ENCODE measurements at regions not wholly inside any gene's neighbourhood (a gene's known extent, or its start where the extent isn't known, plus 50 kb on each side); places are given as distances from the start of the nearest gene placed in this dataset.
"Not testable (repeated sequence)": the region's sequence is repeated elsewhere in the genome, so short reads cannot be mapped to it uniquely, and the experiment has no call there.

DNA sequence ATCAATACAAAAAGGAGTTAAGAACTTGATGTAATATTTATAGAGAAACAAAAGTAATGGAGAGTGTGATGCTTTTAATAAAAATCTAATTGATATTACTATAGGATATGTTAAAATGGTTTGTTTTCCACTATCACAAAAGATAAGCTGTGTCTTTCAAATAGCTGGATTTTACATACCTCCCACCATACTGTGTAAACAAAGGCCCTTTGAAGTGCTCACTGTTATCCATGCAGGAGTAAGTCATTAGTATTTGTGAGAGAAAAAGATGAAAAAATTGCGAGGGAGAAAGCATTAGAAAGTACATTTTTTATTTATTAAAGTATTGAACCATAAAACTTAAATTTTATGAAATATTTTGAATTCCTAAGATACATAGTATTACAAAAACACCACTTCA lies 733.0 kb downstream of the GRIK2 start:
- no peak overlapping the region for H3K27ac Mint-ChIP-seq
- intact Hi-C loops (cut with micrococcal nuclease), result no loop called here
- no peak for DNase-seq (ENCODE audit: low spot score)
- H3K9me3 Mint-ChIP-seq, result peaks cover 5% of the 10 kb centered on the region
- H3K27me3 Mint-ChIP-seq (ENCODE audit: insufficient read depth), result no peaks in the 10 kb centered on the region
- H3K4me1 Mint-ChIP-seq (ENCODE audit: low read depth), result no peaks in the 10 kb centered on the region
- H3K4me3 Mint-ChIP-seq, result no peak overlapping the region
- no peaks in the 10 kb centered on the region for H3K36me3 Mint-ChIP-seq (ENCODE audit: low read depth)

- no peaks in the 10 kb centered on the region for H3K27me3 Mint-ChIP-seq (ENCODE audit: insufficient read depth)
- H3K4me3 Mint-ChIP-seq, result no peak overlapping the region
- no peaks in the 10 kb centered on the region for H3K36me3 Mint-ChIP-seq (ENCODE audit: low read depth)
- no peaks in the 10 kb centered on the region for H3K4me1 Mint-ChIP-seq (ENCODE audit: low read depth)
- DNase-seq (ENCODE audit: low spot score), result no peak
- H3K27ac Mint-ChIP-seq, result no peak overlapping the region
- intact Hi-C loops (cut with micrococcal nuclease), result no loop called here
- peaks cover 5% of the 10 kb centered on the region for H3K9me3 Mint-ChIP-seq
Observed at GRCh38 chr6:102127253-102127652, 733.7 kb downstream of the GRIK2 start.

DNA sequence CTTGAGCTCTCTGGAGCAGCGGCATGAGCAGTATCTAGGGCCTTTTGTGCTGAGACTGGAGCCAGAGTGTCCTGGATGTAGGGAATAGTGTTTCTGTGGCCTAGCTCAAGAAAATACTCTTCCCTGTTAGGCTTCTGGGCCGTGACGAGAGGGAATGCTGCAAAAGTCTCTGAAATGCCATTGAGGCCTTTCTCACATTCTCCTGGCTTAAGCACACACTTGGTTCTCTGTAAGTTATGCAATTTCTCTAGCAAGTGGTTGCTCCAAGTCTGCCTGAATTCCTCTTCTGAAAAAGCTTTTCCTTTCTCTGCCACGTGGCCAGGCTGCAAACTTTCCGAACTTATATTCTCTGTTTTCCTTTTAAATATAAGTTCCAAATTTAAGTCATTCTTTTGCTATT lies 744.4 kb downstream of the GRIK2 start:
- no peak for DNase-seq (ENCODE audit: low spot score)
- Mint-ChIP-seq H3K4me1 (ENCODE audit: low read depth) (no peaks in the 10 kb centered on the region), H3K4me3 (no peak overlapping the region), H3K27ac (no peak overlapping the region), H3K9me3 (no peaks in the 10 kb centered on the region), H3K36me3 (ENCODE audit: low read depth) (no peaks in the 10 kb centered on the region), H3K27me3 (ENCODE audit: insufficient read depth) (no peaks in the 10 kb centered on the region)
- intact Hi-C loops (cut with micrococcal nuclease), result no loop called here

- no peaks in the 10 kb centered on the region for H3K36me3 Mint-ChIP-seq (ENCODE audit: low read depth)
- H3K27me3 Mint-ChIP-seq (ENCODE audit: insufficient read depth), result no peaks in the 10 kb centered on the region
- peaks cover 4% of the 10 kb centered on the region for H3K9me3 Mint-ChIP-seq
- H3K4me1 Mint-ChIP-seq (ENCODE audit: low read depth), result no peaks in the 10 kb centered on the region
- H3K4me3 Mint-ChIP-seq, result no peak overlapping the region
- no peak for DNase-seq (ENCODE audit: low spot score)
- intact Hi-C loops (cut with micrococcal nuclease), result no loop called here
- no peak overlapping the region for H3K27ac Mint-ChIP-seq
Observed at GRCh38 chr6:102149191-102149590, 755.7 kb downstream of the GRIK2 start.

DNA sequence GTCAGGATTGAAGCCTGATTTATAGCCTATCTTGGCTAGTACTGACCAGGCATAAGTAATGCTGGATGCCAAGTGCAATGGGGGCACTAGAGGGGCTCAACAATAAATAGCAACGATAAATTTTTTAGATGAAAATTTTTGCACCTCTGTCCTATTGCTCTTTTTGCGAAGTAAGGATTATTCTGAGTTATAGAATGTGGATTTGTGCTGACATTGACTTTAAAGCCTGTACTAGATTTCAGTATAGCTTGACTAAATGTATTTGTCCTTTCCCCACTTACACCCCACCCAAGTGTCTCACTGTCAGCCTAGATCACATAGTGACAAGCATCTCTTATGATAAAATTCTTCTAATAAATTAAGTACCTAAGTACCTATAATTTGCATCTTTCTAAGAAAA lies 757.0 kb downstream of the GRIK2 start:
- DNase-seq (ENCODE audit: low spot score), result no peak
- H3K27me3 Mint-ChIP-seq (ENCODE audit: insufficient read depth), result no peaks in the 10 kb centered on the region
- no peaks in the 10 kb centered on the region for H3K36me3 Mint-ChIP-seq (ENCODE audit: low read depth)
- no peak overlapping the region for H3K4me3 Mint-ChIP-seq
- H3K27ac Mint-ChIP-seq, result no peak overlapping the region
- peaks cover 4% of the 10 kb centered on the region for H3K9me3 Mint-ChIP-seq
- intact Hi-C loops (cut with micrococcal nuclease), result no loop called here
- no peaks in the 10 kb centered on the region for H3K4me1 Mint-ChIP-seq (ENCODE audit: low read depth)

GRCh38 chr6:102154176-102154575 lies 760.7 kb downstream of the GRIK2 start:
- Mint-ChIP-seq H3K9me3 (no peaks in the 10 kb centered on the region), H3K36me3 (ENCODE audit: low read depth) (no peaks in the 10 kb centered on the region), H3K4me3 (no peak overlapping the region), H3K27ac (no peak overlapping the region), H3K4me1 (ENCODE audit: low read depth) (no peaks in the 10 kb centered on the region), H3K27me3 (ENCODE audit: insufficient read depth) (no peaks in the 10 kb centered on the region)
- intact Hi-C loops (cut with micrococcal nuclease), result no loop called here
- DNase-seq (ENCODE audit: low spot score), result no peak

- Mint-ChIP-seq H3K4me3 (no peak overlapping the region), H3K27ac (no peak overlapping the region), H3K27me3 (ENCODE audit: insufficient read depth) (no peaks in the 10 kb centered on the region), H3K9me3 (no peaks in the 10 kb centered on the region), H3K4me1 (ENCODE audit: low read depth) (no peaks in the 10 kb centered on the region), H3K36me3 (ENCODE audit: low read depth) (no peaks in the 10 kb centered on the region)
- no peak for DNase-seq (ENCODE audit: low spot score)
- intact Hi-C loops (cut with micrococcal nuclease), result no loop called here
Observed at GRCh38 chr6:102154874-102155273, 761.4 kb downstream of the GRIK2 start.

DNA sequence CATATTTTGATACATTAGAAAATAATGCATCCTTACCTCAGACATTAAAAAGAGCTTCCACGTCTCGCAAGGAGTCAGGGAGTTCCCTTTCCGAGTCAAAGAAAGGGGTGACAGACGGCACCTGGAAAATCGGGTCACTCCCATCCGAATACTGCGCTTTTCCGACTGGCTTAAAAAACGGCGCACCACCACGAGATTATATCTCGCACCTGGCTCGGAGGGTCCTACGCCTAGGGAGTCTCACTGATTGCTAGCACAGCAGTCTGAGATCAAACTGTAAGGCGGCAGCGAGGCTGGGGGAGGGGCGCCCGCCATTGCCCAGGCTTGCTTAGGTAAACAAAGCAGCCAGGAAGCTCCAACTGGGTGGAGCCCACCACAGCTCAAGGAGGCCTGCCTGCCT lies 776.3 kb downstream of the GRIK2 start:
- H3K36me3 Mint-ChIP-seq (ENCODE audit: low read depth); H3K4me1 Mint-ChIP-seq (ENCODE audit: low read depth); H3K27ac Mint-ChIP-seq; intact Hi-C loops (cut with micrococcal nuclease); H3K27me3 Mint-ChIP-seq (ENCODE audit: insufficient read depth); H3K4me3 Mint-ChIP-seq; DNase-seq (ENCODE audit: low spot score): not testable (repeated sequence)
- H3K9me3 Mint-ChIP-seq, result peaks cover 11% of the 10 kb centered on the region

- H3K4me3 Mint-ChIP-seq, result no peak overlapping the region
- H3K9me3 Mint-ChIP-seq, result peaks cover 13% of the 10 kb centered on the region
- intact Hi-C loops (cut with micrococcal nuclease), result no loop called here
- H3K27me3 Mint-ChIP-seq (ENCODE audit: insufficient read depth), result no peaks in the 10 kb centered on the region
- DNase-seq (ENCODE audit: low spot score), result no peak
- H3K36me3 Mint-ChIP-seq (ENCODE audit: low read depth), result no peaks in the 10 kb centered on the region
- H3K4me1 Mint-ChIP-seq (ENCODE audit: low read depth), result no peaks in the 10 kb centered on the region
- H3K27ac Mint-ChIP-seq, result no peak overlapping the region
Observed at GRCh38 chr6:102187186-102187585, 793.7 kb downstream of the GRIK2 start.

DNA sequence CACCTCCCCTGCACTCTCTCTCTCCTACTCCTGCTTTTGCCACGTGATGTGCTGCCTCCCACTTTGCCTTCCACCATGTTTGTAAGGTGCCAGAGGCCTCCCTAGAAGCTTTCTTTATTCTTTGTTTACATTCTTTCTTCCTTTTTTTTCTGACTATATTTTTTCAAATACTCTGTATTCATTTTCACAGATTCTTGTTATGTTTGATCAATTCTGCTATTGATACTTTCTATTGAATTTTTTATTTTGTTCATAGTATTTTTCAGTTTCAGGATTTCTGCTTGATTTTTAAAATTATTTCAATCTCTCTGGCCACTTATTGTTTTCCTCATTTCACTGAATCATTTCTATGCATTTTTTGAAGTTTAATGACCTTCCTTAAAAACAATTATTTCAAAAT lies 801.8 kb downstream of the GRIK2 start:
- Mint-ChIP-seq H3K4me3 (no peak overlapping the region), H3K4me1 (ENCODE audit: low read depth) (no peaks in the 10 kb centered on the region), H3K27ac (no peak overlapping the region), H3K27me3 (ENCODE audit: insufficient read depth) (no peaks in the 10 kb centered on the region), H3K36me3 (ENCODE audit: low read depth) (no peaks in the 10 kb centered on the region), H3K9me3 (peaks cover 52% of the 10 kb centered on the region)
- DNase-seq (ENCODE audit: low spot score), result no peak
- intact Hi-C loops (cut with micrococcal nuclease), result no loop called here

DNA sequence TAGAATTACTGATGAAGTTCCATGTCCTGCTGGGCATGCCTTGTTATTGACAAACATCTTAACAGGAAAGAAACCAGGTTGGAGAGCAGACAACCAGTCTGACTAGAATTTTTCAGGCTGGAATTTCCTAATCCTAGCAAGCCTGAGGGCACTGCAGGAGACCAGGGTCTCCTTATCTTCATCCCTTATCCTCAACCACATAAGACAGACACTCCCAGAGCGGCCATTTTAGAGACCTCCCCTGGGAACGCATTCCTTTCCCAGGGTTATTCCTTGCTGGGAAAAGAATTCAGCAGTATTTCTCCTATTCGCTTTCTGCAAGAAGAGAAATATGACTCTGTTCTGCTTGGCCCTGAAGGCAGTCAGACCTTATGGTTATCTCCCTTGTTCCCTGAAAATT lies 803.7 kb downstream of the GRIK2 start:
- intact Hi-C loops (cut with micrococcal nuclease), result no loop called here
- Mint-ChIP-seq H3K36me3 (ENCODE audit: low read depth) (no peaks in the 10 kb centered on the region), H3K27ac (no peak overlapping the region), H3K9me3 (peaks cover 43% of the 10 kb centered on the region), H3K27me3 (ENCODE audit: insufficient read depth) (no peaks in the 10 kb centered on the region), H3K4me3 (no peak overlapping the region), H3K4me1 (ENCODE audit: low read depth) (no peaks in the 10 kb centered on the region)
- DNase-seq (ENCODE audit: low spot score), result no peak

DNA sequence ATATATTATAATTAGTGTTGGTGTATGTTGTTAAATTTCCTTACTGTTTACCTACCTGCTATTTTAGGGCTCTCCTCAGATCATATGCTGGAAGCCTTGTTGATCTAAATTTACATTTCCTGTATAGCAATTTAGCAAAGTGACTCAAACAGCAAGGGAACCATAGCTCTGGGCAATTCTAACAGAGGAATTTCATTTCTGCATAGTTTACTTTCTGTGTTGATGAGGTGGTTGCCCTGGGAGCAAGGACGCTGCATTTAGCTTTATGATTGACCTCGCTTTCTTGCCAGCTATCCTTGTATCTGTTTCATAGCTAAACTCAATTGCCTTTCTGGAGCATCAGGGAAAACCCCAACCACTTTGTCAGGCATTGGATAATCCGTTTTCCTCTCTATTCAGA lies 810.8 kb downstream of the GRIK2 start:
- Mint-ChIP-seq H3K9me3 (peaks cover 19% of the 10 kb centered on the region), H3K27ac (no peak overlapping the region), H3K36me3 (ENCODE audit: low read depth) (no peaks in the 10 kb centered on the region), H3K4me1 (ENCODE audit: low read depth) (no peaks in the 10 kb centered on the region), H3K27me3 (ENCODE audit: insufficient read depth) (no peaks in the 10 kb centered on the region), H3K4me3 (no peak overlapping the region)
- intact Hi-C loops (cut with micrococcal nuclease), result no loop called here
- DNase-seq (ENCODE audit: low spot score), result no peak

GRCh38 chr6:102215425-102215824 lies 821.9 kb downstream of the GRIK2 start:
- intact Hi-C loops (cut with micrococcal nuclease), result no loop called here
- Mint-ChIP-seq H3K27ac (no peak overlapping the region), H3K27me3 (ENCODE audit: insufficient read depth) (no peaks in the 10 kb centered on the region), H3K36me3 (ENCODE audit: low read depth) (no peaks in the 10 kb centered on the region), H3K4me3 (no peak overlapping the region), H3K9me3 (no peaks in the 10 kb centered on the region), H3K4me1 (ENCODE audit: low read depth) (no peaks in the 10 kb centered on the region)
- DNase-seq (ENCODE audit: low spot score), result no peak

DNA sequence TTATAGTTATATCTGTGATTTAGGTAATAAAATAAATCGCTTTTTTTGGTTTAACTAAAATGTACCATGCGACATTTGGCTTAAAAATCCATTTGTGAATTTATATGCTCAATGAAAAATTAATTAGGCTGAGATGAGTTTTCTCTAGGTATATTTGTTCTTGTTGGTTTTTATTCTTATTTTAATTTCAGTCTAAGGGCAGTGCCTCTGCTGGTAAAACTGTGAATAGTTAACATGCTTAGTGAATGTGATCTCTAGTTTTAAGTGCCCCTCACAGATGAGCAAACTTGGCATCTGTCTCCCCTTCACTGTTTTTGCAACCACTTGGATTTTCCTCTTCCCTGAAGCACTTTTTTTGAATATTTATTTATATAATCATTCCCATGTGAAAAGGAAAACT lies 822.7 kb downstream of the GRIK2 start:
- no peaks in the 10 kb centered on the region for H3K9me3 Mint-ChIP-seq
- H3K4me1 Mint-ChIP-seq (ENCODE audit: low read depth), result no peaks in the 10 kb centered on the region
- no peak overlapping the region for H3K4me3 Mint-ChIP-seq
- no peaks in the 10 kb centered on the region for H3K36me3 Mint-ChIP-seq (ENCODE audit: low read depth)
- H3K27ac Mint-ChIP-seq, result no peak overlapping the region
- DNase-seq (ENCODE audit: low spot score), result no peak
- intact Hi-C loops (cut with micrococcal nuclease), result no loop called here
- H3K27me3 Mint-ChIP-seq (ENCODE audit: insufficient read depth), result no peaks in the 10 kb centered on the region
